HG03354 (cell line): ENCODE measurements at regions not wholly inside any gene's neighbourhood (a gene's known extent, or its start where the extent isn't known, plus 50 kb on each side); places are given as distances from the start of the nearest gene placed in this dataset.
"Not testable (repeated sequence)": the region's sequence is repeated elsewhere in the genome, so short reads cannot be mapped to it uniquely, and the experiment has no call there.

Experiments
- ATAC-seq: cut with Tn5 transposase; IDR thresholded peaks from one replicate; pipeline ENCODE4 v1.9.1; 2021; ENCODE audit warnings: mild to moderate bottlenecking; ENCODE audit not compliant: unreplicated experiment, poor library complexity, severe bottlenecking

DNA sequence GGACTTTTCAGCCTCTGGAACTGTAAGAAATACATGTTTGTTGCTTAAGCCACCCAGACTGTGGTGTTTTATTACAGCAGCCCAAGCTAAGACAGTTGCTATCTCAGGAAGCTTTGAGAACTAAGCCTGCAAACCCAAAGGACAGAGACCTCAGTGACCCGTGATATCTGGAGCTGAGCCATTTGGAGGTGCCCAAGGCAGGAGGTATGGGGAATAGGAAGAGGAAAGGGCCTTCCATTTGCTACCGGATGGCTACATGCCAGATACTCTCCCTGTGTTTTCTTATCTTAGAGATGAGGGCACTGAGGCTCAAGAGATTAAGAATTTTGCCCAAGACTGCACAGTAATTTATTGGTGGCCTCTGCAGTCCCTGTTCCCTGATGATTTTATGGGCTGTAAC is 622.1 kb upstream of the CDH5 start:
- no peak for ATAC-seq

DNA sequence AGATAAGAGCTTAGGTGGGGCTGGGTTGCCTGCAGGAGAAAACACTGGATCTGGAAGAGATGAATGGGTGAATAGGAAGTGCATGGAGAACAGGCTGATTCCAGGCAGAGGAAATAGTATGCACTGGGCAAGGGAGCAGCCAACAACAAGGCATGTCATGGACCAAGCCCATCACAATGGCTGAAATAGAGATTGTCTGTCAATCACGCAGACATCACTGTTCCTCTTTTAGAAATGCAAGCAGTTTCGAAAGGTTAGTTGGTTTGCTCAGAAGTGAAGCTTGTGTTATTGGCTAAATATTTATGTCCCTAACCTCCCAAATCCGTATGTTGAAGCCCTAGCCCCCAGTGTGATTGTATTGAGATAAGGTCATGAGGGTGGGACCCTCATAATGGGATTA is 621.7 kb upstream of the CDH11 start:
- ATAC-seq, result no peak

DNA sequence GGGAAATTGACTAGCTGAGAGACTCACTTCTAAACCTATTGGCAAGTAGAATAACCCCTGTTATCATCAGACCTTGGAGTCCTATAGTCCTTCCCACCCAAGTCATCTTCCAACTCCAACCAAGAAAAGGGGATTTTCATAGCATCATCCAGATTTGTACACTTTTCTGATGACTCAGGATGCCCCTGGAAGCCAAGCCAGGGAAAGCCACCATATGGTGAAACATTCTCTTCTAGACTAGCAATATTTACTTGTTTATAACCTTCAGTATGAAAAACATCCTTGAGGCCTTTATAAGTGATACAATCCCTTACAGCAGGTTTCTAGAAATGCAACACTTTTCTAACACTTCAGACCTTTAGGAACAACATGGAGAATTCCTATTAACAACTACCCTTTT is 618.8 kb upstream of the CDH11 start:
- no peak for ATAC-seq

DNA sequence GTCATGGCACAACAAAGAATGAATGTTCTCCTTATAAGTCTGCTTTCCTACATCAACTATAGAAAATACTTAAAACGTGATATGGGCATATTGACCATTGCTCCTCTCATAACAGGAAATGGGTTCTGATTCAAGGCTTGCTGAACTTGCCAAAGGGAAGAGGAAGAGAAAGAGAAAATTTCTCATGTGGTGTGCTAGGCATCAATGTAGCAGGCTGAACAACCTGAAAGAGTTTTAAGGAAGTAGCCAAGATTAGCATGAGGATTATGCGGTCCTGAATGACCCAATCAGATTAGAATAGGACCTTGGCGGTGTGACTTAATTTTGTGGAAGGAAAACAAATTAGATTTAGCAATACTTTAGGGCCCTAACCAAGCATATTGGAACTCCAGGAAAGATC is 617.7 kb upstream of the CDH11 start:
- no peak for ATAC-seq

DNA sequence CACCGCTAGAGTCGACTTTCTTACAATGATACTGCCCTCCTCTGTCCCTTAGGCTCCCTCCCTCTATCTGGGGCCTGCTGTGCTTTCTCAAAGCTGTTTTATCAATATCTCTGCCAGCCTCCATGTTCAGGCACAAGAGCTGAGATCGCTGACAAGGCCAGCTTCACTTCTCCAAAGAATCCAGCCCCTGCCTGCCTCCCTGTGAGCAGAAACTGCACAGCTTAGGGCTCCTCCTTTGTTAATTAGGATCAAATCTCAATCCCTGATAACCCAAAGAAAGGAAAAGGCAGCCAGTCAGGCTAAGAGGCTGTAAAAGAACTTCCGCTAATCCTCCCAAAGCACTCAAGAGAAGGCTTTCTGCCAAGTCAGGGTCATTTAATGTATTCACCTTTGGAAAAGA is 616.0 kb upstream of the CDH11 start:
- ATAC-seq, result no peak

DNA sequence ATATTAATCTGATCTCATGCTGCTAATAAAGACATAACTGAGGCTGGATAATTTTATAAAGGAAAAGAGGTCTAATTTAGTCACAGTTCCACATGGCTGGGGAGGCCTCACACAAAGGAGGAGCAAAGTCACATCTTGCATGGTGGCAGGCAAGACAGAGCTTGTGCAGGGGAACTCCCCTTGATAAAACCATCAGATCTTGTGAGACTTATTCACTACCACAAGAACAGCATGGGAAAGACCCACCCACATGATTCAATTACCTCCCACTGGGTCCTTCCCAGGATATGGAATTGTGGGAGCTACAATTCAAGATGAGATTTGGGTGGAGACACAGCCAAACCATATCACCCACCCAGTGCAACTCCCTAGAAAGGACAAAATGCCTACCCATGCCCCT is 613.8 kb upstream of the CDH11 start:
- ATAC-seq, result not testable (repeated sequence)

DNA sequence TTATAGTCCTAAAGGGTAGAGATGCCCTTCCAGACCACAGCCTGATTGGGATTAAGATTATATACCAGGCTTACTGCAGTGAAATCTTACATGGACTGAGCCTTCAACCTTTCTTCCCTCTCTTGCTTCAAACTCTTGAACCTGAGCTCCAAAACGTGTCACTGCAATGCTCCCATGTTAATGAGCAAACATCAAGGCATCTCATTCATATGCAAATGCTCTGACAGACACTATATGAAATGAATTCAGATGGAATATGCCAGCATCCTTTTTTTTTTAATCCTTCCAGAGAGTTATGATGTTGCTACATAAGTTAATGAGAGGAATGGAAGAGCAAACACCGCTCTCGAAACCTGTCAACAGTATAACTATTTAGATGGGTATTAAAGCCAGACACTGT is 611.9 kb upstream of the CDH11 start:
- ATAC-seq, result no peak

DNA sequence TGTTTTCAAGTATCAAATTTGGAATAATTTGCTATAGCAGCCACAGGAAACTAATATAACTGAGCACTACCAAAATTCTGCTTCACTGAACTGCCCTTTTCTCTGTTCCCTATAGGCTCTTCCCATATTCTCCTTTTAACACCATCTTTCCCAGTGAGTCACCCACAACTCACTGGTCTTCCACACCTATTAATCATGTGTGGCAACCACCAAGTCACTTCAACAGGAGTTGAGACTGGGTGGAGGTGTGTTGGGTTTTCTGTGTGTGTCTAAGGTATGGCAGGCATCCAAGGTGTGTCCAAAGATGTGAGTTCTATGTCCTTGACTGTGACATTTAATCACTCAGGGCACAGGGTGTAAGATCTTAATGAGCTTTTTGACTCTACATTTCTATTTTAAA is 610.0 kb upstream of the CDH11 start:
- ATAC-seq, result no peak

DNA sequence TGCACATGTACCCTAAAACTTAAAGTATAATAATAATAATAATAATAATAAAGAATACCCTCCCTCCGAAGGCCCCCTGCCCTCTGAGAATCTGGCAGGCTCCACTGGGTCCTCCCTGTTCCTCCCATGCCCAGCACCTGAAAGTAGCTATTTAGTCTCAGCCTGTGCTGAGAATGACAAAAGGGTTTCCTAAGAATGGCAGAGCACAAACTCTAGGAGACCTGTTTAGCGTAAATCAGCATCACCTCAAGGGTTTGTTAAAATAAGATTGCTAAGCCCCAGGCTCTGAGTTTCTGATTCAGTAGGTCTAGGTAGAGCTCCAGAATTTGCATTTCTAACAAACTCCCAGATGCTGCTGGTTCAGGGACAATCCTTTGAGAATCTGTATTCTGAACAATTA is 606.8 kb upstream of the CDH11 start:
- ATAC-seq, result no peak

DNA sequence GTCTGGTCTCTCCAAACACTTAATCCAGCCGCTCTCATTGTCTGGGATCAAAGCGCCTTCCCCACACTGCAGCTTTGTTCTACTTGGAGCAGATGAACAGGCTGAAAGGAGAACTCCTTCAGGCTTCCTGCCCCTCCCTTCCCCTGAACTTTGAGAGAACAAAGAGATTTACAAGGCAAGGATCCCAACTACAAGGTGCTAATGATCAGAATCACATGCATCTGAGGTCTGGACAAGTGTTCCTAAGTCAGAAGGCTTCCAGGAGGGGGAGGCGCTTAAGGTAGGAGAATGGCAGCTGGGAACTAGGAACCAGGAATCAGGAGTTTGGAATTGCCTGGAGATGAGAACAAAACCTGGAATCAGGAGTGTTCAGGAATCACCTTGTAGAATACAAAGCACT is 606.3 kb upstream of the CDH11 start:
- no peak for ATAC-seq

DNA sequence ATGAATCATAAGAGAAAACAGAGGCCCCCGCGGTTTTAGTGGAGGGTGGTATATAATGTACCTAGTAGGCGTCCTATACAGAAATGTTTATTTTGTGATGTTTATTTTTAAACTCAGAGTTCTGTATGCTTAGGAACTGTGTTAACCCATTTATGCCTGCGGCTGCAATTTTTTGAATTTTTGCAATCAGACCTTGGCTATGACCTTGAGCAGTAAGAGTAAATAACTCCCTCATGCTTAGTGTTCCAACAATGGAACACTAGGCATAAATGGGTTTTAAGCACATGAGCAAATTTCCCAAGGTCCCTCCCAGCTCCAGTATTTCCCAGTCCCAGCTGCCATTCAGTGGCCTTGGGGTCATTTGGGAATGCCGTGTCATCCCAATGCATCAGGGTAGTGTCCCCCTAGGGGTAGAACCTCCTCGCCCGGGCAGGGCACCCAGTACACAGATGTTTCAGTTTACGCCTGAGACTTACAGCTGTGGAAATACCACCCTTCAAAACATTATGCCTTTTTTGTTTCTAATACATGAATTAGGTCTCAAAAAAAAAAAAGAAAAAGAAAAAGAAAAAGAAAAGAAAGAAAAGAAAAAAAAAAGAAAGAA is 605.8 kb upstream of the CDH11 start:
- ATAC-seq, result no peak

DNA sequence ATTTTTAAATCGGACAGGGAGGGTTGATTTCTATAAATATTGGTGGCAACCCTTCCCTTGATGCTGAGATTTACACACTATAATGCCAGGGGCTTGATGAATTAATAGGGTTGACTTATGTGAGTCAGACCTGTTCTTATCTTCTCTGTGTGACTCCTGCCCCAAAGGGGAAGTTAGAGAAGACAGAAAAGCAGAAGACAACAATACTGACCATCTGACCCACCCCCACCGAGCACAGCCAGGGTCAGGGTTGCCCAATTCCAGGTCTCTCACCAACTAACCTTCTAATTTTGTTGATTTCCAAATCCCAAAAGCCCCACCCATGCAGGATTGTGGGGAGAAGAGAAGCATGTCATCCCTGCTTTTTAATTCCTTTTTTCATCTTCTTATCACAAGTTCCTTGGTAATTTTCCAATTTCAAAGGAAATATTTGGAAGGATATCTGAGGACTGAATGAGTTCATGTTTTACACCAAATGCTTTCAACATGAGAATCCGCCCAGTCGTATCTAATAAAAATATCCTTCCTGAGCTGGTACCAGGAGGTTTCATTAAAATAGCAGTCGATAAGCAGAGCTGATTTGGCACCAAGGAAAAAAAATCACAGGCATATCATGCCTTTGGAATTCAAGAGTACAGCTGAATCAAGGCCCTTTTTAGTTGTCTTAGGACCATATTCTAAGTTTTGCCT is 603.4 kb upstream of the CDH11 start:
- no peak for ATAC-seq

DNA sequence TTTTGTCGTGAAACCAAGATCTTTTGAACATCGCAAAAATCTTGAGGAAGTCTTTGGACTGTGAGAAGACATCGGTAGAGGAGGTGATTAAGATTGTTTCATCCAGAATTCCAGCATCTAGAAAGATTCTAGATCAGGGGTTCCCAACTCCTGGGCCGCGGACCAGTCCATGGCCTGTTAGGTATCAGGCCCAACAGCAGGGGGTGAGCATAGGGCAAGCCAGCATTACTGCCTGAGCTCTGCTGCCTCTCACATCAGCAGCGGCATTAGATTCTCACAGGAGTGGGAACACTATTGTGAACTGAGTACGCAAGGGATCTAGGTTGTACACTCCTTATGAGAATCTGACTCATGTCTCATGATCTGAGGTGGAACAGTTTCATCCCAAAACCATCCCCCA is 600.6 kb upstream of the CDH11 start:
- ATAC-seq, result no peak

DNA sequence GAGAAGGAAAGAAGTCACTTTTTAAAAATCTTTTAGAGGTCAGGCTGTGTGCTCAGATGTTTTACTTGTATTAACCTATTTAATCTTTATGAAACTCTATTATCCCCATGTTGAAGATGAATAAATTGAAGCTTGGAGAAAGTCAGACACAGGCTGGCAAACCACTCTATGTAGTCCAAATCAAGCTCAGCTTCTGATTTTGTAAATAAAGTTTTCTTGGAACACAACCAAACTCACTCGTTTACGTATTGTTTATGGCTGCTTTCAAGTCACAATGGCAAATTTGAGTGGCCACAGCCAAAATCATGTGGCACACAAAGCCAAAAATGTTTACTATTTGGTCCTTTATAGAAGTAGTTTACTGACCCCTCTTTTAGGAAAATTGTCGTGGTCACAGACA is 596.0 kb upstream of the CDH11 start:
- no peak for ATAC-seq

DNA sequence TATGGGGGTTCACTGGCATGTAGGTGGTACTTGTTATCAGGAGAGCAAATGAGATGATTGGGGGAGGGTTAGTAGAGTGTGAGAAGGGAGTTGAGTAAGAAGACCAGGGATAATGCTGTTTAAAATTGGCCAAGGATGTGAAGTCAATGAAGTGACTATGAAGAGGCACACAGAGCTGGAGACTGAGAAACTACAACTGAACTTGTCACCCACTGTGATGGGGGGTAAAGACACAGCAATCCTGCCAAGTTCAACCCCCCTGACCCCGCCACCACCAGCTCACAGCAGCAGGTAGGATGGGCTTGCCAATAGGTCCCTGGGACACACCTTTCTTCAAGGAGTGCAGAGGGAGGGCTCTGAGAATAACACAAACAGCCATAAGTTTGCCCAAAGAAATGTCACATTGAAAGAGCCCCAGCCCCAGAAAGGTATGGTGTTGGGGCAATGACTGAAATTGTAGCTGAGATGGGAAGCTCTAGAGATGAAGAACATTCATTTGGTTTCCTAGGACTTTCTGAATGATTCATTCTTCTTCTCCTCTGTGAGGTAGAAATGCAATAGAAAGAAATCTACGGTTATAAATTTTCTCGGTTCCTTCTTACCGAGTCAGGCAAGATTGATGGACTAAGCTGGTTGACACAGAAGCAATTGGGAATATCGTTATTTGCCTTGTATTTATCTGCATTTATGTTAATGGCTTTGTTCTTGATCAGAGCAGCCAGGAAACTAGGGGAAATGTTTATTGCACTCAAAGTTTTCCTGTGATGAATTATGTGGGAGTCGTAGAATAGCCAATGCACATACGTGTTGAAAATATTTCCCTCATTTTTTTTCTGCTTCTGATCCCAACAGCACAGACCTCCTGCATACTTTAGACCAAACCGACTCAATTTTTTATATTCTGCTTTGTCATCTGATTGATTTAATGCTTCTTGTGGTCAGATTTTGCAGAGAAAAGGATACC is 595.2 kb upstream of the CDH11 start:
- ATAC-seq, result no peak

DNA sequence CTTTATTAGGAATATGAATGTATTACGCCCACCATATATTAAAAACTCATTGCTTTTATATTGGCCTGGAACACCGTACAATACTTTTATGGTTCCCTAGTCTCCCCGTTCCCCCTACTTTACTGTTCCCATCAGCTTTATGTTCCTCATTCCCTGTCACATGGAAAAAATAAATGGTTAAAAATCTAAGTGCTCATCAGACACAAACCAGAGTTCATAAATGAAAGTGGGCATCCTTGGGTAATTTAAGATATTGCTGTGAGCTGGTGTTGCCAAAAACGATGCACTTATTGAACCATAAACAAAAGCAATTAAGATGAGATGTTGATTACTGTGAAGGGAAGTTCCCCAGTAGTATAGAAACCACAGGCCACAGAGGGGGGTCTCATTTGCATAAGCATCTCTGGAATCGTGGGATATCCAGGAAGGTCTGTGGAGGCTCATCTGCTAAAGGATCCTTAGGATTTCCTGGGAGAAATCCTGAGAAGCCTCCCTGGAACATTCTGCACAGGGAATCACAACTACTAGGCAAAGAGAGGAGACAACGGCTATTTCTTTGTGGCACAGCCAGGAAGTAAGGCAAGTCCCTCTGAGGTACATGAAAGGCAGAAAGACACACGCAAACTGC is 591.4 kb upstream of the CDH11 start:
- no peak for ATAC-seq

DNA sequence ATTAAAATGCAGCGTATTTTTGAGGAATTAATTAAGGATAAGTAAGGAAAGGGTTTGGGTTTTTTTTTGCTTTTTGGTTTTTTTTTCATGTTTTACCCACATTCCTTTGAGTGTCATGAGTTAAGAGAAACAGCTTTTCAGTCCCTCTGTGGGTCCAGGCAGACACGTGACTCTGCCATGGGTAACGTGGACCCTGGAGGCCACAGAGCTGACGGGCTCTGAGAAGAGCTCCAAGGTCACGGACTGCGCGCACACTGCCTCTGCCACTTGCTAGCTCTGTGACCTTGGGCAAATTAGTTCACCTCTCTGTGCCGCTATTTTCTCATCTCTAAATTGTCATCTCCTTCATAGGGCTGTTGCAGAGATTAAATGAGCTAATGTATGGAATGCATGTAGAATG is 588.2 kb upstream of the CDH11 start:
- ATAC-seq, result no peak

DNA sequence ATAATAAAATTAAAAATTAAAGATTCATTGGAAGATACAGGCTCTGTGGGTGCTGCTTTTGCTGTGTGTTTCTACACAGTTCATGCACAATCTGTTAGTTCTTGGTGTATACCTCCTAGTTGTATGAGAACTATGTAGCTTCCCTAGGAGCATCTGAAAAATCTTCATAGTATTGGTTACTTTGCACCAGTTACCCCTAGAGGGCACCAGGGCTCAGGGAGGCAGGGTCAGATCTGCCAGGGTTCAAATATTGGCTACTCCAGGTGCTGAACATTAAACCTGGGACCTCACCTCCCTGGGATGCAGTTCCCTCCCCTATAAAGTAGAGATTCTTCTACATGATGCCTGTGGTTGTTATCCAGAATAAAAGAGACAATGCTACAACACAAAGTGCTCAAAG is 583.0 kb upstream of the CDH11 start:
- ATAC-seq, result no peak

DNA sequence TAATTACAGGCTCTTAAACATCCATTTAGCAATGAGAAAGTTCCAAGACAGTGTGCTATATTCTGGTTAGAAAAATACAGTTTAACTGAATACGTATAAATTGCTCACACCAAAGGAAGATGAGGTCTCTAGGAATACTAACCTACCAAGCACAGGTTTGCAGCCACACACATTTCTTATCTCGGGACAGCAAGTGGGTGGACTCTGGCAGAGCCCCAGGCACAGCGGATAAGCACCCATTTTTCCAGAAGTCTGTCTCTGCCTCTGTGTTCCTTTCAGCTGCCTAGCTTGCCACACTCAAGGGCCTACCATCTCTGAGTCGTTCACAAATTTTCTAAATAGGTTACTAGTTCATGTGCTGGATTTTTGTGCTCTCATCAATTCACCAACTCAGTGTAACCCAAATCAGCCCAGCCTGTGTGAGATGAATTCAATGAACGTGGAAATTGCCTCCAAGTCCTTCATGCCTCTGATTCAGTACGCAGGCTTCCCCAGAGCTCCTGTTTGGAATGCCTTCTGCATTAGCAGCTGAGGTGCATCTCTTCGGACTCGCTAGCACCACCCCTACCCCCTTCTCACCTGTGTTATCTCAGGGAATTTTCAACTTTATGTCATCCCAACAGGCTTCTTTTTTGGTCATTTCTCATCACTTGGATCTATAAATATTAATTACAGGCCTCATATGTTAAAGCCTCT is 581.0 kb upstream of the CDH11 start:
- ATAC-seq, result no peak

DNA sequence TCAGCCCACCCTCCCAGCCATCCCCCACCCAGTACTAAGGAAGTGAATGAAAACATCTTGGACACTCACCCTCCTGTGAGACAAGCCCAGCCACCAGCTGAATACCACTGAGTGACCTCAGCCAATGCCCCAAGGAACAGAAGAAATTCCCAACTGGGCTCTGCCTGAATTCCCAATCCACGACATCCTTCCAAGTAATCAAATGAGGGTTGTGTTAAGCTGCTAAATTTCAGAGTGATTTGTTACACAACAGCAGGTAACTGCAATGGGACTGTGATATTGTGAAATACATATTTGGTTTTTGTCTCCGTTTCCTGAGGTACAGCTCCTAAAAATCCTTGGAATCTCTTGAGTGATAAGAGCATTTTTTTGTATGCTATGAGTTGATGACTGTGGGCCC is 578.7 kb upstream of the CDH11 start:
- ATAC-seq, result no peak
